GM19351 (cell line): ENCODE measurements at regions not wholly inside any gene's neighbourhood (a gene's known extent, or its start where the extent isn't known, plus 50 kb on each side); places are given as distances from the start of the nearest gene placed in this dataset.
"Not testable (repeated sequence)": the region's sequence is repeated elsewhere in the genome, so short reads cannot be mapped to it uniquely, and the experiment has no call there.

ENCODE experiments used
- ATAC-seq: cut with Tn5 transposase; IDR thresholded peaks from one replicate; pipeline ENCODE4 v1.9.1; 2021; ENCODE audit warnings: mild to moderate bottlenecking, moderate library complexity; ENCODE audit not compliant: unreplicated experiment

- ATAC-seq, result no peak
Observed at GRCh38 chr11:23453522-23453921, 593.2 kb upstream of the CCDC179 start.

DNA sequence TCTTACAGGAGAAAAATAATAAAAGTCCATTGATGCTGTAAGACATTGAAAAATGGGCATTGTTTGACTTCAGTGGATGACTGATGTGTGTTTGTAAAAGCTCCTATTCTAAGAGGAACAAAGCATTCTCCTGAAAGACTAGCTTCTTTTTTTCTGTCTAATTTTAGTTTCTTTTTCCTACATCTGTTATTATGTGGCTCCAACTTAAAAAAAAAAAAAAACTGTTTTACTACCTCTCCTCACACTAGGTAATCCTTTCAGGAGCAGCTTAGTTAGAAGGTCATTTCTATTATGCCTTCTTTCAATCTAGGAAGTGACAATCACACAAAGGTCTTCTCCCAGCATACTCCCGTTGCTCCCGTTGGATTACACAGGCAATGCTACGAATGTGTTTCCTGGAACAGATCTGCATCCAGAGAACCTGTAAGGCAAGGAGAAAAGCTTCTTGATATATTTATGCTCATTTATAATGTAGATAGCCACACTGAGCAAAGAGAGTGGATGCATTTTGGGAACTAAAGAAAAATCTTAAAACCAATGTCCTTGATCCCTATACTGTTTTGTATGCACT lies 595.1 kb upstream of the CCDC179 start:
- ATAC-seq, result no peak

DNA sequence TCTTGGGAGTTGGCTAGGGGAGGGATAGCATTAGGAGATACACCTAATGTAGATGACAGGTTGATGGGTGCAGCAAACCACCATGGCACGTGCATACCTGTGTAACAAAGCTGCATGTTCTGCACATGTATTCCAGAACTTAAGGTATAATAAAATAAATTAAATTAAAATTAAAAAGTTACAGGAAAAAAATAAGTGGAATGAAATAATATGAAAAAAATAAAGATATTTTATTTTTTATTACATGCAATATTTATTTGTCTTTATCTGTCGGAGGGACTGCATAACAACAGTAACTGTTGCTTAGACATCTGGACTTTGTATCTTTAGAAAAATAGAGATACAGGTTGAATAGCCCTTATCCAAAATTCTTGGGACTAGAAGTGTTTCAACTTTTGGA lies 597.4 kb upstream of the CCDC179 start:
- no peak for ATAC-seq

DNA sequence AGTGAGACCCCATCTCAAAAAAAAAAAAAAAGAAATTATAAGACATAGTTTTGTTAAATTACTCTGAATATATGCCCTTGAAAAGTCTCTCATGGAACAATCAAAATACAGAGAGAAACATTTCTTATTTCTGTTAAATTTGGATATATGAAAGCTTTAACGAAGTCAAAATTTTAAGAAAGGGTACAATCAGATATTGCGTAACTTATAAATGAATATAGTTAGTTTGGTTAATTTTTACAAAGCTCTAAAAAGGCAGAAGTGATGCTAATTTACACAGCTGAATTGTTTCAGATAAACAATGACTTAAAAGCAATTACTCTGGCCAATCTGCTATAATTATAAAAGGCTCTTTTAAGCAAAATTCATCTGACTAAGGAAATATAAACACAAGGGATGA lies 611.6 kb upstream of the CCDC179 start:
- no peak for ATAC-seq

DNA sequence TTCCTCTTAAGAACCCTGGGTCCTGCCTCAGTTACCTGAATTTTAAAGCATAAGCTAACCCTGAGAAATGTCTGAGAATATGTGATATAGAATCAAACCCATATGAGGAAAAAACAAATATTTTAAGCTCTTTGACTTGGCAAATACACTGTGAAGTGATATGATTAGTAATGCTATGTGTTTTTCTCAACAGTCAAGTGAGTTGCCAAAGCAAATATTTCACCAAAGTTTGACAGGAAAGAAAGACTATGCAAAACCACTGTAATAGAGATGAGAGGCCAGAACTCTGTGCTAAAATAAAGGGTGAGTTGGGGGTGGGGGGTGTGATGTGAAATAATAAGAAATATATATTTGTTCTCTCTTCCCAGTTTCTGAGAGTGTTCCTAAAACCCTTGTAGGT lies 613.5 kb upstream of the CCDC179 start:
- no peak for ATAC-seq

GRCh38 chr11:23480736-23481135 lies 620.5 kb upstream of the CCDC179 start:
- no peak for ATAC-seq

DNA sequence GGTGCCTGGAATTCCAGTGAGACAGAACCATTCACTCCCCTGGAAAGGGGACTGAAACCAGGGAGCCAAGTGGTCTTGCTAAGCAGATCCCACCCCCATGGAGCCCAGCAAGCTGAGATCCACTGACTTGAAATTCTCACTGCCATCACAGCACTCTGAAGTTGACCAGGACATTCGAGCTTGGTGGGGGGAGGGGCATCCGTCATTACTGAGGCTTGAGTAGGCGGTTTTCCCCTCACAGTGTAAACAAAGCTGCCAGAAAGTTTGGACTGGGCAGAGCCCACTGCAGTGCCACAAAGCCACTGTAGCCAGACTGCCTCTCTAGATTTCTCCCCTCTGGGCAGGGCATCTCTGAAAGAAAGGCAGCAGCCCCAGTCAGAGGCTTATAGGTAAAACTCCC lies 623.9 kb upstream of the CCDC179 start:
- not testable (repeated sequence) for ATAC-seq

DNA sequence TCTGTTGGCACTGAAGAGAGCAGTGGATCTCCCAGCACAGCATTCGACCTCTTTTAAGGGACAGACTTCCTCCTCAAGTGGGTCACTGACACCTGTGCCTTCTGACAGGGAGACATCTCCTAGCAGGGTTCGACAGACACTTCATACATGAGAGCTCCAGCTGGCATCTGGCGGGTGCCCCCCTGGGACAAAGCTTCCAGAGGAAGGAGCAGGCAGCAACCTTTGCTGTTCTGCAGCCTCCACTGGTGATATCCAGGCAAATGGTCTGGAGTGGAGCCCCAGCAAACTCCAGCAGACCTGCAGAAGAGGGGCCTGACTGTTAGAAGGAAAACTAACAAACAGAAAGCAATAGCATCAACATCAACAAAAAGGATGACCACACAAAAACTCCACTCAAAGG lies 624.3 kb upstream of the CCDC179 start:
- ATAC-seq, result not testable (repeated sequence)

- ATAC-seq, result no peak
Observed at GRCh38 chr11:23490557-23491235, 630.4 kb upstream of the CCDC179 start.

DNA sequence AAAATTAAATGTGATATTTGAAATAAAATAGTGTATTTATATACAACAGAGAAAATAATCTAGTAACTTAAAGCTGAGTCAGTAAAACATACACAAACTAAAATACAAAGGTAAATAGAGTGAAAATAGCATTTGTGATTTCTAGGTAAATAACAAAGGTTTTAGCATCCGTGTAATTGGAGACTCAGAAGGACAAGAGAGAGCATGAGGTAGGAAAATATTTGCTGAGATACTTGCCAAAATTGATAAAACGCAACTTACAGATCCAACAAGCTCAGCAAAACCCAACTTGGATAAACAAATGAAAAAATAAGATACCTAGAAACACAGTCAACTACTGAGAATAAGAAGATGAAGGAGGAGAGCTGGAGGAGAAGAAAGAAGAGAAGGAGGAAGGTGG lies 634.7 kb upstream of the CCDC179 start:
- no peak for ATAC-seq

- ATAC-seq, result no peak
Observed at GRCh38 chr11:23496340-23496739, 636.1 kb upstream of the CCDC179 start.

DNA sequence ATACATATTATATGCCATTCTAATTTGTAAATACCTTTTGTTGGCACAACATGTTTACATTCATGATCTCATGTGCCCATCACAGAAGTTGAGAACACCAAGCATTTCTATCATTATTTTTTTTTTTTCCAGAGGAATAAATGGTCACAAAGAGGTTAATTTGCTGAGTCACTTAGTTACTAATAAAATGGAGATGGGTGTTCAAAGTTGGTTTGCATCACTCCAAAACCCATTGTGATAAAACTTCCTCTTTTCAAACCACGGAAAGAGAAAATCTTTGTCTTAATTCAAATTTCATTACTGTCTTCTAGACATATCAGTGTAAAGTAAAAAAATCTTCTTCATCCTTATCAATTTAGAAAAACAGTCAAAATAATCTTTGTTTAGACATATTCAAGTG lies 636.8 kb upstream of the CCDC179 start:
- ATAC-seq, result no peak

GRCh38 chr11:23502389-23502788 lies 642.1 kb upstream of the CCDC179 start:
- ATAC-seq, result no peak

DNA sequence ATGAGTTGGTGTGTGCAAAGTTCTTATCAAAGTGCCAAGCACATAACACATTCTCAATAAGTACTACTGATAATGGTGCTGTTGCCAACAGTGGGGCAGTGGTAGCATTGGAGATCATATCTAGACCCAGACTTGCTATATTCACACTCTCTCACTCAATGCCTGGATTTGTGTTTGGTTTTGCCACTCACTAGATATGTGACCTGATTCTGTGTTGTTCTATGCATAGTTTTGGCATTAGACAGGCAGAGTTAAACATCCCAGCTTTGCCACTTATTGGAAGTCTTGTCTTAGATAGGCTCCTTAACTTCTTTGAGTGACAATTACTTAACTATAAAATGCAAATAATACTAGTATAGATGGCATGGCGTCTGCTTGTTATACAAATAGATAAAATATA lies 642.6 kb upstream of the CCDC179 start:
- ATAC-seq, result no peak

GRCh38 chr11:23509023-23509422 lies 648.7 kb upstream of the CCDC179 start:
- no peak for ATAC-seq

- no peak for ATAC-seq
Observed at GRCh38 chr11:23509821-23510220, 649.5 kb upstream of the CCDC179 start.

DNA sequence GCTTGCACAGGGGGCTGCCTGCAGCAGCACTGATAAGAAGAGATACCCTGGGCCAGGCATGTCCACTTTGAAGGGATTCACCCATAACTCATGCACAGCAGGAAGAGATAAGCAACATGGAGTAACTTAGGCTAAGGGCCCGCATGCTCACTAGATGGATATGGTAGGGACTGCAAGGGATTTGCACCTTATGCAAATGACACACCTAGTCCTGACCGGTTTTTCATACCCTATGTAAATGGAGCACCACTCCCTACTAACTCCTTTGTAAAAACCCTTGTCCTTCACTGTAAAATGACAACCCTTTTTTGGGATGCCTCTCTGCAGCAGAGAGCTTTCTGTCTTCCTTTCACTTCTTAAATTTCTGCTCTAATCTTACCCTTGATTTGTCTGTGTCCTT lies 658.9 kb upstream of the CCDC179 start:
- no peak for ATAC-seq

DNA sequence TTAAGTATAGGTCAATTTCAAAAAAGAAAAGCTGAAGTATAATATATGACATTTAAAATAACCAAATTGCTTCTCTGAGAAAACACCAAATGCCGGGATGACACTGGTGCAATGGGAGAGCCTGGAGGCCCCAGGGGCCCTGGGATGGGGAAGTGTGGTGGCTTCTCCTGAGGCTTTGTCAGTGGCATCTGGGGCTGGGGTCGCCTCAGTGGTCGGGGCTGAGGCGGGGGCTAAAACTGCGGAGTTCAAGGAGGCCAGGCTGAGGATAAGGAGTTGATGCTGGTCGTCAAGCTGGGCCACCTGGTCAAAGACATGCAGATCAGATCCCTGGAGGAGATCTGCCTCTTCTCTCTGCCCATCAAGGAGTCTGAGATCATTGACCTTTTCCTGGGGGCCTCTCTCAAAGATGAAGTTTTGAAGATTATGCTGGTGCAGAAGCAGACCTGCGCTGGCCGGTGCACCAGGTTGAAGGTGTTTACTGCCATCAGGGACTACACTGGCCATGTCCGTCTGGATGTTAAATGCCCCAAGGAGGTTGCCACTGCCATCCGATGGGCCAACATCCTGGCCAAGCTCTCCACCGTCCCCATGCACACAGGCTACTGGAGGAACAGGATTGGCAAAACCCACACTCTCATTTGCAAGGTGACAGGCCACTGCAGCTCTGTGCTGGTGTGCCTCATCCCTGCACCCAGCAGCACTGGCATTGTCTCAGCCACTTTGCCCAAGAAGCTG lies 660.1 kb upstream of the CCDC179 start:
- ATAC-seq, result no peak

DNA sequence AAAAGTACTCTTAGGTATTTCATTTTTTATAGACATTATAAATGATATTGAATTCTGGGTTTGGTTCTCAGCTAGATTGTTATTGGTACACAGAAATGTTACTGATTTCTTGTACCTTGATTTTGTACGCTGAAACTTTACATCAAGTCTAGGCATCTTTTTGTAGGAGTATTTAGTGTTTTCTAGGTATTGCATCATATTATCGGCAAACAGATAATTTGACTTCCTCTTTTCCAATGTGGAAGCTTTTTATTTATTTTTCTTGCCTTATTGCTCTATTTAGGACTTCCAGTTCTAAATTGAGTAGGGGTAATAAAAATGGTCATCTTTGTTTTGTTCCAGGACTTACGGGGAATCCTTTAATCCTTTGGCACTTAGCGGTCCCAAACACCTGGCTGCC lies 676.6 kb upstream of the CCDC179 start:
- no peak for ATAC-seq

DNA sequence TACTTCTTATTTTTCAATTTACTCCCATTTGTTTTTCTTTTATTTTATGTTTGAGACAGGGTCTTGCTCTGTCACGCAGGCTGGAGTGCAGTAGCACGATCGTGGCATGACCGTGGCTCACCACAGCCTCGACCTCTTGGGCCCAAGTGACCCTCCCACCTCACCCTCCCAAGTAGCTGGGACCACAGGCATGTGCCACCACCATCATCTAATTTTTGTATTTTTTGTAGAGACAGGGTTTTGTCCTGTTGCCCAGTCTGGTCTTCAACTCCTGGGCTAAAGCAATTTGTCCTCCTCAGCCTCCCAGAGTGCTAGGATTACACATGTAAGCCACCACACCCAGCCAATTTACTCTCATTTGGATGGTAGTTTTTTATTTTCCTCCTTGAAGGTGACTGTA lies 679.3 kb upstream of the CCDC179 start:
- no peak for ATAC-seq

GRCh38 chr11:23540101-23540561 lies 679.9 kb upstream of the CCDC179 start:
- peak; percentile 95 for ATAC-seq

GRCh38 chr11:23542189-23542588 lies 681.9 kb upstream of the CCDC179 start:
- ATAC-seq, result no peak
